Fibroblast of peridontal ligament (primary cell): ENCODE measurements at regions not wholly inside any gene's neighbourhood (a gene's known extent, or its start where the extent isn't known, plus 50 kb on each side); places are given as distances from the start of the nearest gene placed in this dataset.
"Not testable (repeated sequence)": the region's sequence is repeated elsewhere in the genome, so short reads cannot be mapped to it uniquely, and the experiment has no call there.

ENCODE experiments used
- DNase-seq: peaks from one replicate; pipeline ENCODE4 v3.0.0-alpha.2; 2010; ENCODE audit errors: extremely low read depth

GRCh38 chr6:67073938-67074337, 1366.9 kb upstream of the EYS start:
- no peak for DNase-seq

GRCh38 chr6:67068781-67069180, 1361.8 kb upstream of the EYS start:
- no peak for DNase-seq

- no peak for DNase-seq
These were observed 1357.3 kb upstream of the EYS start for GRCh38 chr6:67064323-67064722.

GRCh38 chr6:67047996-67048395, 1341.0 kb upstream of the EYS start:
- no peak for DNase-seq

GRCh38 chr6:67045076-67045475, 1338.0 kb upstream of the EYS start:
- DNase-seq = no peak

GRCh38 chr6:67031451-67031850, 1324.4 kb upstream of the EYS start:
- no peak for DNase-seq

- DNase-seq = no peak
These were observed 1323.8 kb upstream of the EYS start for GRCh38 chr6:67030861-67031260.

GRCh38 chr6:67016921-67017460, 1310.0 kb upstream of the EYS start:
- DNase-seq = no peak

- DNase-seq = no peak
These were observed 1304.4 kb upstream of the EYS start for GRCh38 chr6:67011441-67011840.

GRCh38 chr6:67009818-67010217, 1302.8 kb upstream of the EYS start:
- no peak for DNase-seq

GRCh38 chr6:67003844-67004243, 1296.8 kb upstream of the EYS start:
- no peak for DNase-seq

GRCh38 chr6:67000121-67000520, 1293.1 kb upstream of the EYS start:
- DNase-seq = no peak

- not testable (repeated sequence) for DNase-seq
These were observed 1290.6 kb upstream of the EYS start for GRCh38 chr6:66997579-66997978.

- no peak for DNase-seq
These were observed 1288.6 kb upstream of the EYS start for GRCh38 chr6:66995669-66996068.

- DNase-seq = not testable (repeated sequence)
These were observed 1286.7 kb upstream of the EYS start for GRCh38 chr6:66993708-66994107.

- DNase-seq = no peak
These were observed 1286.2 kb upstream of the EYS start for GRCh38 chr6:66993272-66993671.

- no peak for DNase-seq
These were observed 1285.6 kb upstream of the EYS start for GRCh38 chr6:66992660-66993059.

GRCh38 chr6:66986940-66987339, 1279.9 kb upstream of the EYS start:
- no peak for DNase-seq

- DNase-seq = no peak
These were observed 1278.8 kb upstream of the EYS start for GRCh38 chr6:66985816-66986215.

GRCh38 chr6:66970373-66970772, 1263.3 kb upstream of the EYS start:
- no peak for DNase-seq

- no peak for DNase-seq
These were observed 1258.2 kb upstream of the EYS start for GRCh38 chr6:66965227-66965626.

GRCh38 chr6:66964216-66964615, 1257.2 kb upstream of the EYS start:
- DNase-seq = no peak

GRCh38 chr6:66962082-66962481, 1255.1 kb upstream of the EYS start:
- no peak for DNase-seq

GRCh38 chr6:66961191-66961590, 1254.2 kb upstream of the EYS start:
- DNase-seq = no peak
